OCI-LY1 (cell line): ENCODE measurements at regions not wholly inside any gene's neighbourhood (a gene's known extent, or its start where the extent isn't known, plus 50 kb on each side); places are given as distances from the start of the nearest gene placed in this dataset.

Experiments used
- H2AFZ ChIP-seq: fragments of 200-600 bp; sonication (generic), shearing (Covaris generic); 2 replicates; pipeline ENCODE4 v1.6.0; 2014; ENCODE audit warnings: antibody characterized with exemption, mild to moderate bottlenecking, low read length
- H3F3A ChIP-seq: fragments of 200-600 bp; sonication (generic), shearing (Covaris generic); 2 replicates; pipeline ENCODE4 v1.6.0; 2014; ENCODE audit warnings: mild to moderate bottlenecking, antibody characterized with exemption, low read length, moderate library complexity; ENCODE audit not compliant: insufficient read depth
- H3K27ac ChIP-seq: fragments of 200-600 bp; sonication (generic); 2 replicates; pipeline ENCODE4 v1.5.1; 2014; ENCODE audit warnings: low read length, mixed run types, mild to moderate bottlenecking, low read depth; ENCODE audit not compliant: poor library complexity, severe bottlenecking
- H3K27me3 ChIP-seq: fragments of 200-600 bp; sonication (generic); 2 replicates; pipeline ENCODE4 v1.6.0; 2014; ENCODE audit warnings: antibody characterized with exemption, mild to moderate bottlenecking, low read length, moderate library complexity; ENCODE audit not compliant: insufficient read depth
- H3K36me3 ChIP-seq: fragments of 200-600 bp; sonication (generic); 2 replicates; pipeline ENCODE4 v1.6.1; 2014; ENCODE audit warnings: mild to moderate bottlenecking, antibody characterized with exemption, low read length, moderate library complexity, mixed read lengths; ENCODE audit not compliant: insufficient read depth
- H3K4me1 ChIP-seq: fragments of 200-600 bp; sonication (generic); 2 replicates; pipeline ENCODE4 v1.5.1; 2014; ENCODE audit warnings: mild to moderate bottlenecking, low read length, moderate library complexity; ENCODE audit not compliant: insufficient read depth, severe bottlenecking
- H3K4me2 ChIP-seq: fragments of 200-600 bp; sonication (generic), shearing (Covaris generic); 2 replicates; pipeline ENCODE4 v1.6.1; 2014; ENCODE audit warnings: low read length
- H3K4me3 ChIP-seq: fragments of 200-600 bp; sonication (generic); 2 replicates; pipeline ENCODE4 v1.5.1; 2014; ENCODE audit warnings: low read length, low read depth, mild to moderate bottlenecking, mixed read lengths; ENCODE audit not compliant: poor library complexity, severe bottlenecking
- H3K79me2 ChIP-seq: fragments of 200-600 bp; shearing (Covaris generic); 2 replicates; pipeline ENCODE4 v1.6.1; 2016; ENCODE audit warnings: mixed run types, low read length, mixed read lengths; ENCODE audit not compliant: insufficient read depth
- H3K9ac ChIP-seq: fragments of 200-600 bp; sonication (generic), shearing (Covaris generic); 2 replicates; pipeline ENCODE4 v1.6.1; 2014; ENCODE audit warnings: mild to moderate bottlenecking, low read length, mixed read lengths
- H3K9me2 ChIP-seq: fragments of 200-600 bp; sonication (generic), shearing (Covaris generic); 2 replicates; pipeline ENCODE4 v1.6.1; 2014; ENCODE audit warnings: low read depth, mild to moderate bottlenecking, low read length, mixed read lengths
- H3K9me3 ChIP-seq: fragments of 200-600 bp; shearing (Covaris generic); 2 replicates; pipeline ENCODE4 v1.6.1; 2014; ENCODE audit warnings: low read length, mixed read lengths
- H4K20me1 ChIP-seq: fragments of 200-600 bp; sonication (generic), shearing (Covaris generic); 2 replicates; pipeline ENCODE4 v1.6.0; 2016; ENCODE audit warnings: mild to moderate bottlenecking, low read length; ENCODE audit not compliant: insufficient read depth
- CTCF ChIP-seq: fragments of 200-600 bp; sonication (generic), shearing (Covaris generic); IDR thresholded peaks from 2 replicates; pipeline ENCODE4 v1.5.1; 2017; ENCODE audit warnings: mild to moderate bottlenecking, antibody characterized with exemption, low read length, moderate library complexity, mixed read lengths
- EZH2 ChIP-seq: fragments of 200-600 bp; sonication (generic), shearing (Covaris generic); IDR thresholded peaks from 2 replicates; pipeline ENCODE4 v1.8.0; 2017; ENCODE audit warnings: borderline replicate concordance, mixed run types, mild to moderate bottlenecking, antibody characterized with exemption, low read length, moderate library complexity, mixed read lengths

- Histone ChIP-seq H3K4me1 (no peaks in the 10 kb centered on the region), H3K9ac (no peak overlapping the region), H4K20me1 (no peaks in the 10 kb centered on the region), H3F3A (no peaks in the 10 kb centered on the region), H3K27ac (no peak overlapping the region), H3K9me3 (no peaks in the 10 kb centered on the region), H3K4me2 (no peak overlapping the region), H2AFZ (no peak overlapping the region), H3K9me2 (no peaks in the 10 kb centered on the region), H3K36me3 (no peaks in the 10 kb centered on the region), H3K4me3 (no peak overlapping the region), H3K79me2 (no peaks in the 10 kb centered on the region), H3K27me3 (no peaks in the 10 kb centered on the region)
- no peak for TF ChIP-seq CTCF
- TF ChIP-seq EZH2: no peak
Measured at GRCh38 chr5:123721675-123722276, 209.8 kb downstream of the CSNK1G3 start.

GRCh38 chr5:123720955-123721354 lies 209.0 kb downstream of the CSNK1G3 start:
- H3F3A ChIP-seq: no peaks in the 10 kb centered on the region
- 0 out of 2 replicates have a peak, but pooled peaks cover 4% of the 10 kb centered on the region for H3K9me3 ChIP-seq
- H3K27ac ChIP-seq: no peak overlapping the region
- H3K4me2 ChIP-seq: no peak overlapping the region
- H2AFZ ChIP-seq: no peak overlapping the region
- TF ChIP-seq EZH2 (no peak), CTCF (no peak)
- H3K27me3 ChIP-seq: no peaks in the 10 kb centered on the region
- no peaks in the 10 kb centered on the region for H3K36me3 ChIP-seq
- no peaks in the 10 kb centered on the region for H4K20me1 ChIP-seq
- no peaks in the 10 kb centered on the region for H3K9me2 ChIP-seq
- H3K4me3 ChIP-seq: no peak overlapping the region
- no peaks in the 10 kb centered on the region for H3K79me2 ChIP-seq
- H3K4me1 ChIP-seq: no peaks in the 10 kb centered on the region
- no peak overlapping the region for H3K9ac ChIP-seq

GRCh38 chr5:123720339-123720738 lies 208.4 kb downstream of the CSNK1G3 start:
- 0 out of 2 replicates have a peak, but pooled peaks cover 5% of the 10 kb centered on the region for H3K9me3 ChIP-seq
- no peaks in the 10 kb centered on the region for H3K79me2 ChIP-seq
- no peaks in the 10 kb centered on the region for H3K9me2 ChIP-seq
- no peaks in the 10 kb centered on the region for H3K27me3 ChIP-seq
- H3K27ac ChIP-seq: no peak overlapping the region
- H4K20me1 ChIP-seq: no peaks in the 10 kb centered on the region
- TF ChIP-seq CTCF: no peak
- TF ChIP-seq EZH2: no peak
- H3K9ac ChIP-seq: no peak overlapping the region
- no peak overlapping the region for H2AFZ ChIP-seq
- H3F3A ChIP-seq: no peaks in the 10 kb centered on the region
- H3K4me1 ChIP-seq: no peaks in the 10 kb centered on the region
- no peak overlapping the region for H3K4me2 ChIP-seq
- H3K36me3 ChIP-seq: no peaks in the 10 kb centered on the region
- no peak overlapping the region for H3K4me3 ChIP-seq
